ENCODE measurements at regions not wholly inside any gene's neighbourhood (a gene's known extent, or its start where the extent isn't known, plus 50 kb on each side); places are given as distances from the start of the nearest gene placed in this dataset.

- TF ChIP-seq CTCF (optimal IDR thresholded peaks at IDR 0.05 in 1 of 3, IDR thresholded peaks at IDR 0.05 in 1 of 3, conservative IDR thresholded peaks at IDR 0.05 in 1 of 3; ENCODE audit: extremely low read depth in 1 of 3, insufficient read depth in 2 of 3, low read length in 3 of 3), result no peak
- no peak for TF ChIP-seq EZH2 (IDR thresholded peaks at IDR 0.05; ENCODE audit: low read length)
Observed at GRCh38 chr12:87302126-87302745, 727.0 kb downstream of the C12orf50 start.

Measured in keratinocyte (primary cell).